Uterus (tissue), 2 donors: ENCODE measurements at regions not wholly inside any gene's neighbourhood (a gene's known extent, or its start where the extent isn't known, plus 50 kb on each side); places are given as distances from the start of the nearest gene placed in this dataset.

Experiments
- CTCF ChIP-seq, 4 experiments: fragments of 200-600 bp in 2 of 4; fragments of 450-650 bp in 2 of 4; sonication (generic) in 2 of 4; IDR thresholded peaks; one replicate each; pipeline ENCODE4 v1.5.1; 2016 to 2019; ENCODE audit warnings: antibody characterized with exemption in 4 of 4, mild to moderate bottlenecking in 2 of 4, moderate library complexity in 1 of 4
- POLR2A ChIP-seq, 2 donors: fragments of 450-650 bp; IDR thresholded peaks; one replicate each; pipeline ENCODE4 v1.6.1; 2016; ENCODE audit warnings: antibody characterized with exemption in 2 of 2, mild to moderate bottlenecking in 1 of 2, moderate library complexity in 1 of 2

GRCh38 chr16:72704746-72705372 is 343.1 kb downstream of the ZFHX3 start:
- no peak for TF ChIP-seq POLR2A (IDR thresholded peaks at IDR 0.05)
- TF ChIP-seq CTCF (IDR thresholded peaks at IDR 0.05), result no peak
